Activated B cell treated with CpG ODN at 0.5 μM for 24 hours (primary cell): ENCODE measurements at regions not wholly inside any gene's neighbourhood (a gene's known extent, or its start where the extent isn't known, plus 50 kb on each side); places are given as distances from the start of the nearest gene placed in this dataset.

Experiments
- ATAC-seq: fragments of 200-7000 bp; cut with Tn5 transposase; one replicate; pipeline ENCODE4 v1.10.0; 2021; ENCODE audit warnings: low read depth, mild to moderate bottlenecking, moderate library complexity
- CTCF ChIA-PET: fragments of 350-600 bp; sonication (Branson Sonifier 250); formaldehyde crosslinking; loops from one replicate; lab custom pipeline; 2021; ENCODE audit warnings: antibody characterized with exemption; lab: Charles Lee
- POLR2A ChIA-PET: fragments of 350-600 bp; sonication (Branson Sonifier 250); formaldehyde crosslinking; loops from one replicate; lab custom pipeline; 2021; ENCODE audit warnings: antibody characterized with exemption; lab: Charles Lee
- DNase-seq: peaks from one replicate; pipeline ENCODE4 v3.0.0; 2022
- H3K27ac Mint-ChIP-seq: one replicate; pipeline ENCODE4 v1.8.0; 2020; ENCODE audit warnings: mixed read lengths
- H3K27me3 Mint-ChIP-seq: one replicate; pipeline ENCODE4 v1.8.0; 2021; ENCODE audit warnings: mixed read lengths
- H3K36me3 Mint-ChIP-seq: one replicate; pipeline ENCODE4 v1.8.0; 2021; ENCODE audit warnings: low read depth, mixed read lengths
- H3K4me1 Mint-ChIP-seq: one replicate; pipeline ENCODE4 v1.8.0; 2021; ENCODE audit warnings: mixed read lengths
- H3K4me3 Mint-ChIP-seq: one replicate; pipeline ENCODE4 v1.8.0; 2020; ENCODE audit warnings: mild to moderate bottlenecking, mixed read lengths
- H3K9me3 Mint-ChIP-seq: one replicate; pipeline ENCODE4 v1.8.0; 2020; ENCODE audit warnings: mixed read lengths
- CTCF ChIP-seq: fragments of 200-600 bp; IDR thresholded peaks from one replicate; pipeline ENCODE4 v1.8.0; 2022; ENCODE audit warnings: antibody characterized with exemption, mild to moderate bottlenecking
- intact Hi-C: fragments of 100-400 bp; cut with micrococcal nuclease; formaldehyde crosslinking; loops from one replicate; pipeline ENCODE4 v1.15.1; 2024

DNA sequence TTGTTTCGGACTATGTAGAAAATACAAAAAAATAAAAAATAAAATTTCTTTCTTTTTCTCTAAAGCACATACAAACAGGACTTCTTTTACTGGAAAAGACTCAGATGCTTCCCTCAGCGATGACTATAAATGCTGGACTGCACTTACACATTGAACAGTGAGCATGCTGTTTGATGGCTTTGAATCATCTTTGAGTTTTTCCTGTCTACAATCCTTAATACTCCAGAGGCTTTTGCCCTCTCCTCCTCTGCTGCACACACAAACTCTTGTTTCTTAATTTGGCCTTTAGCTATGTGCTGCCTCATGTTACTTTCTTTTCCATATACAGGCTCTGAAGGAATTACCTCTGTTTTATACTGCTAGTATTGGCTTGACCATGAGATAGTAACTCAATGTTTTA is 575.1 kb downstream of the EPHA3 start:
- H3K27ac Mint-ChIP-seq = no peak overlapping the region
- H3K9me3 Mint-ChIP-seq = no peaks in the 10 kb centered on the region
- DNase-seq = no peak
- H3K4me1 Mint-ChIP-seq = no peaks in the 10 kb centered on the region
- CTCF ChIA-PET = no interaction called here
- H3K4me3 Mint-ChIP-seq = no peak overlapping the region
- no peak for ATAC-seq
- POLR2A ChIA-PET = no interaction called here
- no peak for TF ChIP-seq CTCF
- intact Hi-C loops = no loop called here
- H3K36me3 Mint-ChIP-seq = no peaks in the 10 kb centered on the region
- H3K27me3 Mint-ChIP-seq = no peaks in the 10 kb centered on the region

GRCh38 chr3:89685731-89686130 is 578.3 kb downstream of the EPHA3 start:
- H3K27ac Mint-ChIP-seq = no peak overlapping the region
- H3K27me3 Mint-ChIP-seq = no peaks in the 10 kb centered on the region
- H3K4me3 Mint-ChIP-seq = no peak overlapping the region
- H3K4me1 Mint-ChIP-seq = no peaks in the 10 kb centered on the region
- ChIA-PET CTCF (no interaction called here), POLR2A (no interaction called here)
- intact Hi-C loops = no loop called here
- ATAC-seq = no peak
- DNase-seq = no peak
- no peak for TF ChIP-seq CTCF
- no peaks in the 10 kb centered on the region for H3K9me3 Mint-ChIP-seq
- H3K36me3 Mint-ChIP-seq = no peaks in the 10 kb centered on the region

DNA sequence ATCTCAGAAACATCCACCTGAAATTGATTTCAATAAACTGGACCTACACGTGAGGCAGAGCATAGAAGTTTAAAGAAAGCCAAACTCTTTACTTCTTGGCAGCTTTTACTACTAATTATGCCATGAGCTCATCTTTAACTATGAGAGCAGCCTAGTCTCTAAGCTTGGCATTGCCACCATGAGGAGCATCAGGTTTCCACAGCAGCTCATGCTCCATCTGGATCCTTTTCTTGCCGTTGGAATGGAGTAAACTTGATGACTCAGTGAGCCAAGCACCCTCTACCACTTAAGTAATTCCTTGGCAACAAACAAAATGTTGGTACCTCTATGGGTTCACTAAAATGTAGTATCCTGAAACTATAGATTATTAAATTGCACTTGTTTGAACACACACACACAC is 583.2 kb downstream of the EPHA3 start:
- TF ChIP-seq CTCF = no peak
- Mint-ChIP-seq H3K36me3 (no peaks in the 10 kb centered on the region), H3K27me3 (no peaks in the 10 kb centered on the region), H3K27ac (no peak overlapping the region), H3K4me1 (no peaks in the 10 kb centered on the region), H3K9me3 (no peaks in the 10 kb centered on the region), H3K4me3 (no peak overlapping the region)
- POLR2A ChIA-PET = no interaction called here
- intact Hi-C loops = no loop called here
- DNase-seq (no peak), ATAC-seq (no peak)
- CTCF ChIA-PET = no interaction called here

GRCh38 chr3:89692601-89693000 is 585.2 kb downstream of the EPHA3 start:
- no peak for TF ChIP-seq CTCF
- H3K36me3 Mint-ChIP-seq = no peaks in the 10 kb centered on the region
- no peak for ATAC-seq
- CTCF ChIA-PET = no interaction called here
- intact Hi-C loops = no loop called here
- POLR2A ChIA-PET = no interaction called here
- H3K9me3 Mint-ChIP-seq = no peaks in the 10 kb centered on the region
- H3K27ac Mint-ChIP-seq = no peak overlapping the region
- no peak overlapping the region for H3K4me3 Mint-ChIP-seq
- no peaks in the 10 kb centered on the region for H3K27me3 Mint-ChIP-seq
- no peaks in the 10 kb centered on the region for H3K4me1 Mint-ChIP-seq
- no peak for DNase-seq

DNA sequence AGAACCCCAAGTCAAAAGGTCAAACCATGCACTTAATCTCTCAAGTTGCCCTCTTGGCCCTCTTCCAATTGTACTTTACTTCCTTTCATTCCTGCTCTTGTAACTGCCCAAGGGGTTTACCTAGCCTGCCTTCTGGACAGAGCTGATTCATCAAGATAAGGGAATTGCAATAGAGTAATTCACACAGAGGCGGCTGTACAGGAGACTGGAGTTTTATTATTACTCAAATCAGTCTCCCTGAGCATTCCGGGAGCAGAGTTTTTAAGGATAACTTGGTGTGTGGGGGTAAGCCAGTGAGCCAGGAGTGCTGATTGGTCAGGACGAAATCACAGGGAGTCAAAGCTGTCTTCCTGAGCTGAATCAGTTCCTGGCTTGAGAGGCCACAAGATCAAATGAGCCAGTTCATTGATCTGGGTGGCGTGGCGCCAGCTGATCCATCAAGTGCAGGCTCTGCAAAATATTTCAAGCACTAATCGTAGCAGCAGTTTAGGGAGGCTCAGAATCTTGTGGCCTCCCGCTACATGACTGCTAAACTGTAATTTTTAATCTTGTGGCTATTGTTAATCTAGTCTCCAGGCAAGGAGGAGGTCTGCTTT is 590.0 kb downstream of the EPHA3 start:
- Mint-ChIP-seq H3K27ac (no peak overlapping the region), H3K9me3 (no peaks in the 10 kb centered on the region), H3K27me3 (no peaks in the 10 kb centered on the region), H3K4me3 (no peak overlapping the region), H3K4me1 (no peaks in the 10 kb centered on the region), H3K36me3 (no peaks in the 10 kb centered on the region)
- ATAC-seq (no peak), DNase-seq (no peak)
- ChIA-PET CTCF (no interaction called here), POLR2A (no interaction called here)
- intact Hi-C loops = no loop called here
- TF ChIP-seq CTCF = no peak
